Erythroblast (primary cell): ENCODE measurements at regions not wholly inside any gene's neighbourhood (a gene's known extent, or its start where the extent isn't known, plus 50 kb on each side); places are given as distances from the start of the nearest gene placed in this dataset.

Source experiments
- GATA1 ChIP-seq: IDR thresholded peaks from 2 replicates; pipeline ENCODE4 v1.6.1; 2011; ENCODE audit warnings: low read depth, mild to moderate bottlenecking, control low read depth, low read length, moderate library complexity
- POLR2A ChIP-seq: IDR thresholded peaks from 2 replicates; pipeline ENCODE4 v1.6.1; 2011; ENCODE audit warnings: mild to moderate bottlenecking, low read length

- TF ChIP-seq POLR2A = no peak
- no peak for TF ChIP-seq GATA1
Measured at GRCh38 chr15:96274087-96274440, 56.4 kb upstream of the NR2F2 start.
